Forelimb muscle (tissue), 1 donor: ENCODE measurements at regions not wholly inside any gene's neighbourhood (a gene's known extent, or its start where the extent isn't known, plus 50 kb on each side); places are given as distances from the start of the nearest gene placed in this dataset.
A peak's percentile ranks its signal among the peaks of the same experiment; 100 is the strongest.
"Not testable (repeated sequence)": the region's sequence is repeated elsewhere in the genome, so short reads cannot be mapped to it uniquely, and the experiment has no call there.

Source experiments
- DNase-seq: peaks from one replicate; pipeline ENCODE4 v3.0.0-alpha.2; 2013; ENCODE audit warnings: low read depth

- no peak for DNase-seq
Measured at GRCh38 chr3:107213044-107213669, 164.1 kb upstream of the CCDC54 start.

DNA sequence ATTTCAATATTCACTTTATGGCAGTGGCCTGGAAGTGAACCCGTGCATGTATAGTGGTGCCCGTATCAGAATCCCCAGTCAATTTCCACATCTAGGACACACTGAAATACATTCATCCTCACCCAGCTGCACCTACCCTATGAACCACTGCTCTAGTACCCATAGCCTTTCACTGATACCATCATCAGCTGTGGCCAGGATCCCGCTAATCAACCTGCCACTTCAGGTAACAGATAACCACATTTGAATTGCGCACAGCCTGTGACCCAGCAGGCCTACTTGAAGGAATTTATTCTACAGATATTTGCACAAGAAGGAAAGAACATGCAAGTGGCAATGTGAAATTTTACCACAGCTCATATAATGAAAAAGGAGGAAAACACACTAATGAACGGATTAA is 161.0 kb upstream of the CCDC54 start:
- no peak for DNase-seq

DNA sequence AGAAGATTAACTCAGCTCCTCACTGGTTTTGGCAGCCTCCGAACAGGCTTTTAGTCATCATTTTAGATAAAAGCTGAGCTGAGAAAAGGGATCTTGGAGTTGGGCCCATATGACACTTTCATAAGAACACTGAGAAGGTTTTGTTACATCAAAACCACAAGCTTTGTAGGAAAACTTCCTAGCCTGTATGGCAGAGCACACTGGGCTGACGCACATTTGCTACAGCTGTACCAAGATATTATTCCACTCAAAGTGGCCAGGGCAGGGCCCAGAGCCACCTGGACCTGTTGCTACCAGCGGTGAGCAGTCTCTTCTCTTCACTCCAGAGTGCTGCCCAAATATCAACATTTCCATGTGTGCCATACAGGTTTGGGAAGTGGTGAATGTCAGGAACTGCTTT is 160.5 kb upstream of the CCDC54 start:
- no peak for DNase-seq

GRCh38 chr3:107217172-107217571 is 160.1 kb upstream of the CCDC54 start:
- DNase-seq, result no peak

DNA sequence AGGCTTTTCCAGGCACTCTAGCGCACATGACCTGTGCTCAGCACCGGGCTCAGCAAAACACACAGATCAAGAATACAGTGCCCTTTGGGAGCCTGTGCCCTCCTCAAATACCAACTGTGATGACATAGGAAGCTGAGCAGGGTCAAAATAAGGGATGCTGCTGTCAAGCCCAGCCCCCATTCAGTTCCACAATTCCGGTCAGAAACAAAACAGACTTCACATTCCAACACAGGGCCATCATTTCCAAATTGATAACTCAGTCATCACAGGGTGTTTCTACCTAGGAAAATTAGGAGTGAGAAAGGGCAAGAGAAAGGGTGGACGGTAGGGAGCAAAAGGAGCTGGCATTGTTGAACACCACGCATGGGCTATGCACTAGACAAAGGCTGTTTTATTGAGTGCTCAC is 158.4 kb upstream of the CCDC54 start:
- DNase-seq, result no peak

- no peak for DNase-seq
Measured at GRCh38 chr3:107220538-107220937, 156.7 kb upstream of the CCDC54 start.

- no peak for DNase-seq
Measured at GRCh38 chr3:107221856-107222255, 155.4 kb upstream of the CCDC54 start.

DNA sequence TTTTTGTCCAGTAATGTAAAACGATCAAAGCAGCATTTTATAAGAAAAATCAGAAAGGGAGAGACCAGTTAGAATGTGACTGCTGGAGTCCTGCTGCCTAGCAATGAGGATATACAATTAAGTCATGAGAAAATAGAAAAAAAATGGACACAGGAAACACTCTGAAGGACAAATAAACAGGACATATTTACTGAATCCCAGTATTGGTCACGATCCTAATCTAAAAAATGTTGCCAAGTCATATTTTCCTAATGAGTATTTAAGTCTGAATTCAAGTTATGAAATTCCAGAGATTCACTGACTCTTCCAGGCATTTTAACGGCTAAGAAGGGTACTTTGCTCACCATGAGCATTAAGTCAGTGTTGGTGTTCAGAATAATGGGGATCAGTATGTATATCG is 154.3 kb upstream of the CCDC54 start:
- no peak for DNase-seq

- no peak for DNase-seq
Measured at GRCh38 chr3:107224026-107224596, 153.1 kb upstream of the CCDC54 start.

- DNase-seq, result no peak
Measured at GRCh38 chr3:107227091-107227490, 150.1 kb upstream of the CCDC54 start.

- DNase-seq, result not testable (repeated sequence)
Measured at GRCh38 chr3:107233877-107234276, 143.4 kb upstream of the CCDC54 start.

- no peak for DNase-seq
Measured at GRCh38 chr3:107235193-107235927, 141.9 kb upstream of the CCDC54 start.

GRCh38 chr3:107235928-107236315 is 141.3 kb upstream of the CCDC54 start:
- peak; percentile 86 for DNase-seq

DNA sequence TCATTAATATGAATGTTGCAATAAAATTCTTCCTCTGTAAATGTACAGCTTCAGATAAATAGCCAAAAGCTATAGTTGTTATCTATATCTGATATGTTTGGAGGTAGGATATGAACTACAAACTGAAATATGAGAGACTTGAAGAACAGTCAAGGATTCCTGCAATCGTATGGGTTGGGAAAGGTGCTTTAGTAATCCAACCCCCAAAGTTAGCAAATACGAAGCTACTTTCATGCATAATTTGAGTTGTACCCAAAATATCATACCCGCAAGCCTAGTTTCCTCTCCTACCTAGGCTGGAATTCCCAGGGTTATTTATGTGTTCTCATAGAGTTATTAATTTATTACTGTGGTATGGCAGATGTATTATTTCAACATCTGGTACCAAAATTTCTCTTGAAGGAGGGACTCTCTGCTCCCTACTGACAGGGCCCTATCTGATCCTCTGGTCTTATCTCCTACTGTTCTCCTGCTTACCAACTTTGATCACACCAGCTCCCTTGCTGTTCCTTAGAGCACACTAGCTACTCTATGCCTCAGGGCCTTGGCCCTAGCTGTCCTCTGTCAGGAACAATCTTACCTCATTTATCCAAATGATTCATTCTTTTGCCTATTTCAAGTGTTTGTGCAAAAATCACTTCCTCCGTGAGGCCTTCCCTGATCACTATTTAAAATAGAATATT is 140.4 kb upstream of the CCDC54 start:
- DNase-seq, result no peak

DNA sequence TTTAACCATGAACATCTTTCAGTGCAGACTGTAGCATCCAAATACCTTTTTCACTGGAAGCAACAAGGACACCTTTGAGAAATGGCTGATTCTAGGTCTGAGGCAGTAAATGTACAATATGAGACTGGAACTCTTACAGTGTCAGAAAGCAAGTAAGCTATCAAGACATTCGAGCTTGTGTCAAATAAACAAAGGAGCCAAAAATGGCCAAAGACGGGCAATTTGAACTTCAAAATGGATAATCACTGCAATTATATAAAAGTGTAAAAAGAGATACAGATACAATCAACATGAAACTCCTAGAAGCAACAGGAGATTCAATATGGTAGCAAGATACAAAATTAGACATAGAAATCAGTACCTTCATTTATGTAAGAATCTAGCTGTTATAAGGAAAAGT is 138.5 kb upstream of the CCDC54 start:
- no peak for DNase-seq

- no peak for DNase-seq
Measured at GRCh38 chr3:107239703-107240102, 137.5 kb upstream of the CCDC54 start.

DNA sequence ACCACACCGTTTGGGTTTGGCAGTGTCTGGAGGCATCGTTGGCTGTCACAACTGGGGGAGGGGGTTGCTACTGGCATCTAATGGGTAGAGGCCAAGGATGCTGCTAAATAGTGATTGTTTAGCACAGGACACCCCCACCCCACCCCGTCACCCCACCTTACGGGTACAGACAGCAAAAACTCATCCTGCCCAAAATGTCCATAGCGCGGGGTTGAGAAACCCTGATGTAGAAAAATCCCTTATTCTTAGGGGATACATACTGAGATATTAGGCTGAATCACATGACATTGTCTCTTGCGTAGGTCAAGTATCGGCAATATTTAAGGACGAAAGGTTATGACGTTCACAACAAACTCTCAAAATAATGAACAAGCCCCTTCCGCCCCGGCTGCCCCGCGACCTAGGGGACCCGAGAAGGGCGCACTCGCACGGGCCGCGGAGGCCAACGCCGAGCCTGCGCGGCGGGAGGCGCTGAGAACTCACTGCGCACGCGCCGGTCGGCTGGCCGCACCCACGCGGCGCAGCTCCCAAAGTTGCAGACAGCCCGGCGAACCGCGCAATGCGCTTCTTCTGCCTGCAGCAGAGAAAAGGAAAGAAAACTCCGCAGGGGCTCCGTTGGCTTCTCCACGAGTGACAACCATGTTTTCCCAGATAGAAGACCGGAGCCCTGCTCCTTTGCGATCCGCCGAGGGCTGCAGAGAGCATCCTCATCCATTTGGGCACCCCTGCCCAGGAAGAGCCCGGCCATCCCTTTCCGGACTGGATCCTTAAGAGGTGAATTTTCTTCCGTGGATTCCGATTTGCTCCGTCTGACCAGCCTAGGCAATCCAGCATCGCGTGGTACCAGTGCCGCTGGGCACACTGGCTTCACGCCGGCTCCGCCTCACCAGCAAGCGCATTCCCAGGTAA is 136.8 kb upstream of the CCDC54 start:
- peak; percentile 68 for DNase-seq

GRCh38 chr3:107241217-107241616 is 136.0 kb upstream of the CCDC54 start:
- no peak for DNase-seq

DNA sequence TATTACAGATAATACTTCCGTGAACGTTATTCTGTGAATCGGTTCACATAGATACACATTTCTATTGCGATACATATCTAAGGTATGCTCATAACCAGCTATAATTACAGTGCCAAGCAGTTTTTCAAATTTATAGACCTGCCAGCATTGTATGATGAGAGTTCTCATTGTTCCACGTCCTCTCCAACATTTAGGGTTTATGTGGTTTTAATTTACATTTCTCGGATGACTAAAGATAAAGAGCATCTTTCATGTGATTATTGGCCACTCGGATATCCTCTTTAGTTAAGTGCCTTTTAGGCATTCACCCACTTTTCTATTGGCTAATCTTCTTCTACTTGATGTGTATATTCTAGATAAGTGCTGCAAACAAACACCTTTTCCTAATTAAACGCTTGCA is 134.7 kb upstream of the CCDC54 start:
- no peak for DNase-seq

DNA sequence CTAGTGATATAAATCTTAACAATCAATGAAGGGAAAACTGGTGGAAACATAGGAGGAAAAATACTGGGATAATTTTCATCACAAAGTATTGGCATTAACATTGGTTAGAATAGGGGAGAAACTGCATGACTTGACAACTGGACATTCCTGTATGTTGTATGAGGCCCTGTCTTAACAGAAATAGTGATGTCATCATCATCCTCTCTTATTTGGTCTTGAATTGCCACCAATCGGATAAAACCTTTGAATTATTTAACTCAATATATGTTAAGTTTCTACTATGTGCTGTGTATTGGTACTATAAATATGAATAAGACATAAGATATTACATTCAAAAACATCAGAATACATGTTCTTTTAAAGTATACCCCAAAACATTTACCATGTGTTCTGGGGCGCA is 130.1 kb upstream of the CCDC54 start:
- DNase-seq, result no peak

DNA sequence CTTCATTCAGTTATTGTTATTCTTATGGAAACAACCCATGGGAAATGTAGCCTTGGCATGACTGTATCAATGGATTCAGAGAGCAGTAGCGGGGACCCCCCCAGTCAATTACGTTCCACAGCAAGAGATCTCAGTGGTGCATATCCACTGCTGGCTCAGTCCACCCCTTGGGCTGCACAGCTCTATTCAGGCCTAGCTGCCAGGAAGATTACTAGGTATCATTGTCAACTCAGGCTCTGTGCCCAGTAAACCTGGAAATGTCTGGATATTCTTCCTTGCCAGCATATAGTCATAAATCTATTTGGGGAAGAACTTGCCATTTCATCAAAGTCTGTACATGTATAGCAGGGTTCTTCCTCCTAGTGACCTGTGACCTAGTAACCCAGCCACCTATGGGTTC is 128.1 kb upstream of the CCDC54 start:
- DNase-seq, result no peak

GRCh38 chr3:107250221-107250620 is 127.0 kb upstream of the CCDC54 start:
- DNase-seq, result no peak
